Smooth muscle cell (in vitro differentiated cells): ENCODE measurements at regions not wholly inside any gene's neighbourhood (a gene's known extent, or its start where the extent isn't known, plus 50 kb on each side); places are given as distances from the start of the nearest gene placed in this dataset.

Experiments
- DNase-seq: peaks from one replicate; lab custom pipeline; 2025; ENCODE audit not compliant: unreplicated experiment; lab: John Stamatoyannopoulos, UW
- H2AFZ ChIP-seq: fragments of 200-600 bp; sonication (generic); 2 replicates; pipeline ENCODE4 v1.6.0; 2016; ENCODE audit warnings: antibody characterized with exemption, low read depth, mild to moderate bottlenecking
- H3F3A ChIP-seq: fragments of 200-600 bp; sonication (generic); 2 replicates; pipeline ENCODE4 v1.6.0; 2017; ENCODE audit warnings: antibody characterized with exemption, low read depth
- H3K27ac ChIP-seq: fragments of 200-600 bp; sonication (generic); 2 replicates; pipeline ENCODE4 v1.5.1; 2016; ENCODE audit warnings: low read depth, mild to moderate bottlenecking
- H3K27me3 ChIP-seq: fragments of 200-600 bp; sonication (generic); 2 replicates; pipeline ENCODE4 v1.6.1; 2016; ENCODE audit warnings: low read depth, mild to moderate bottlenecking
- H3K36me3 ChIP-seq: fragments of 200-600 bp; sonication (generic); 2 replicates; pipeline ENCODE4 v1.5.1; 2016; ENCODE audit warnings: low read depth
- H3K4me1 ChIP-seq: fragments of 200-600 bp; sonication (generic); 2 replicates; pipeline ENCODE4 v1.5.1; 2016; ENCODE audit warnings: low read depth
- H3K4me2 ChIP-seq: fragments of 200-600 bp; sonication (generic); 2 replicates; pipeline ENCODE4 v1.6.0; 2016; ENCODE audit warnings: mild to moderate bottlenecking
- H3K4me3 ChIP-seq: fragments of 200-600 bp; sonication (generic); 2 replicates; pipeline ENCODE4 v1.5.1; 2016; ENCODE audit warnings: mild to moderate bottlenecking
- H3K79me2 ChIP-seq: fragments of 200-600 bp; sonication (generic); 2 replicates; pipeline ENCODE4 v1.6.0; 2016; ENCODE audit warnings: low read depth, mild to moderate bottlenecking
- H3K9ac ChIP-seq: fragments of 200-600 bp; sonication (generic); 2 replicates; pipeline ENCODE4 v1.6.0; 2016; ENCODE audit warnings: low read depth
- H3K9me3 ChIP-seq: fragments of 200-600 bp; sonication (generic); replicated peaks from 2 replicates; pipeline ENCODE4 v1.5.1; 2016; ENCODE audit warnings: low read depth
- H4K20me1 ChIP-seq: fragments of 200-600 bp; sonication (generic); 2 replicates; pipeline ENCODE4 v1.6.0; 2016; ENCODE audit warnings: low read depth
- CTCF ChIP-seq: fragments of 200-600 bp; sonication (generic); IDR thresholded peaks from 2 replicates; pipeline ENCODE4 v1.5.1; 2017; ENCODE audit warnings: borderline replicate concordance, mild to moderate bottlenecking, antibody characterized with exemption; ENCODE audit not compliant: insufficient read depth, poor library complexity, severe bottlenecking
- WGBS: methylation state at CpG from one replicate; pipeline ENCODE4 v1.1.7; 2016; ENCODE audit warnings: low lambda C conversion rate; 5-methylcytosine and 5-hydroxymethylcytosine counted together

GRCh38 chr5:172535108-172535445, 80.8 kb upstream of the SH3PXD2B start:
- Histone ChIP-seq H3K27ac (no peak overlapping the region), H3F3A (peaks cover 6% of the 10 kb centered on the region), H3K79me2 (no peaks in the 10 kb centered on the region), H3K4me2 (no peak overlapping the region), H3K36me3 (no peaks in the 10 kb centered on the region), H3K9ac (no peak overlapping the region), H3K9me3 (no peaks in the 10 kb centered on the region), H3K4me1 (no peaks in the 10 kb centered on the region), H4K20me1 (no peaks in the 10 kb centered on the region), H3K27me3 (no peaks in the 10 kb centered on the region), H3K4me3 (no peak overlapping the region), H2AFZ (no peak overlapping the region)
- 89% methylated on average over 2 of the region's 2 CpGs for WGBS
- TF ChIP-seq CTCF: no peak
- DNase-seq: no peak

- H3F3A ChIP-seq: no peaks in the 10 kb centered on the region
- no peak overlapping the region for H3K4me3 ChIP-seq
- no peaks in the 10 kb centered on the region for H3K4me1 ChIP-seq
- 91% methylated on average over 9 of the region's 9 CpGs for WGBS
- no peaks in the 10 kb centered on the region for H3K36me3 ChIP-seq
- H3K9me3 ChIP-seq: no peaks in the 10 kb centered on the region
- no peak overlapping the region for H3K27ac ChIP-seq
- H3K27me3 ChIP-seq: no peaks in the 10 kb centered on the region
- no peaks in the 10 kb centered on the region for H3K79me2 ChIP-seq
- H4K20me1 ChIP-seq: no peaks in the 10 kb centered on the region
- peak overlapping the region; percentile 51 for H3K4me2 ChIP-seq
- no peak overlapping the region for H3K9ac ChIP-seq
- no peak overlapping the region for H2AFZ ChIP-seq
- no peak for DNase-seq
- no peak for TF ChIP-seq CTCF
Measured at GRCh38 chr5:172534229-172535107, 80.1 kb upstream of the SH3PXD2B start.

GRCh38 chr5:172533399-172534228, 79.3 kb upstream of the SH3PXD2B start:
- no peaks in the 10 kb centered on the region for H3K27me3 ChIP-seq
- H3K4me3 ChIP-seq: no peak overlapping the region
- no peak for DNase-seq
- H3K4me2 ChIP-seq: peak overlapping the region; percentile 51
- peak overlapping the region; percentile 47 for H2AFZ ChIP-seq
- H3K36me3 ChIP-seq: no peaks in the 10 kb centered on the region
- no peaks in the 10 kb centered on the region for H3F3A ChIP-seq
- H4K20me1 ChIP-seq: no peaks in the 10 kb centered on the region
- H3K9ac ChIP-seq: no peak overlapping the region
- no peak overlapping the region for H3K27ac ChIP-seq
- no peaks in the 10 kb centered on the region for H3K9me3 ChIP-seq
- WGBS: 48% methylated on average over 12 of the region's 12 CpGs
- no peaks in the 10 kb centered on the region for H3K79me2 ChIP-seq
- H3K4me1 ChIP-seq: no peaks in the 10 kb centered on the region
- TF ChIP-seq CTCF: no peak
